ENCODE measurements at regions not wholly inside any gene's neighbourhood (a gene's known extent, or its start where the extent isn't known, plus 50 kb on each side); places are given as distances from the start of the nearest gene placed in this dataset.
"Not testable (repeated sequence)": the region's sequence is repeated elsewhere in the genome, so short reads cannot be mapped to it uniquely, and the experiment has no call there.

DNA sequence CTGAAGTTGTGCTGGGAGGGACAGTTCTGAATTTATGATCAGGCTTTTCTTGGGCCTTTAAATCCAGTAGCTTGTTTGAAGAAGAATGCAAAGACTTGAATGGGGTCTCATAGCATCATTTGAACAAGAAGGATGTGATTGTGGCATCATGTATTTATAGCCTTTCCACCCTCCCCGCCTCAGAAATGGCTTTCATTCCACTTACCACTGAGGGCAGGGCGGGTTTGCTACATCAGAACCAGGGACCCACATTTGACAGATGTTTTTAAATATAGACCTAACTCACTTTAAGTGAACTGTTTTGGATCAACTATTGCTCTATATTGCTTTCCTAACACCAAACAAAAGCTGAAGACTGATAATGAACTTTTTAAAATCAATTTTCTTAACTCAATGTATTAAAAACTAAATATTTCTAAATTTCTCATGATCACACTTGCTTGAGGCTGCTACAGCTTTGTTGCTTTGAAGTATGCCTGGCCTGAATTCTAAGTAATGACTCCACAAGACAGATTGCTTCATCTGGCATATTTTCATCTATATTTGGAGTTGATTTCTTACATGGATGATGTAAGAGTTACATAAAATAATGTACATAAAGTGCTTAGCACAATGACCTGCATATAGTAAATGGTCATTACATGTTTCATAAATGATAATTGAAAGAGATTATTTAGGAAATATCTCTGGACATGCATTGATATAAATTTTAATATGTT, 1552.9 kb upstream of the SLC39A10 start:
- DNase-seq (ENCODE audit: low read depth in 2 of 2) = no peak

DNA sequence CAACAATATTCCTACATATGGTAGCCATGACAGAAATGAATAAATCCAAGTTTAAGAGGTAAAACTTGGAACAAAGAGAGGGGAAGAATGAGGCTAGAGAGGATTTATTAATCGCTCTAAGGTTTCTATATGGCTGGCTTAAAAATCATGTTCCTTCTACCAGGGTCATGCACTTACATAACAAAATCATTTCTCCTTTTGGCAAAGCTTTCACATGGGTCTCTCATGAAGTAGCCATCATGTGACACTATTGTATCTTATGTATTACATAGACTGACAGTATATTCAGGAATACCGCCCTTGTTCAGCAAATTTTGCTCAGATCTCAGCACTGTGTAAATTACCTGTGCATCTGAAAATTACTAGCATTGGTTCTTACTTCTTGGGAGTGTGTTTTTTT, 1554.5 kb upstream of the SLC39A10 start:
- no peak for DNase-seq (ENCODE audit: low read depth in 2 of 2)

DNA sequence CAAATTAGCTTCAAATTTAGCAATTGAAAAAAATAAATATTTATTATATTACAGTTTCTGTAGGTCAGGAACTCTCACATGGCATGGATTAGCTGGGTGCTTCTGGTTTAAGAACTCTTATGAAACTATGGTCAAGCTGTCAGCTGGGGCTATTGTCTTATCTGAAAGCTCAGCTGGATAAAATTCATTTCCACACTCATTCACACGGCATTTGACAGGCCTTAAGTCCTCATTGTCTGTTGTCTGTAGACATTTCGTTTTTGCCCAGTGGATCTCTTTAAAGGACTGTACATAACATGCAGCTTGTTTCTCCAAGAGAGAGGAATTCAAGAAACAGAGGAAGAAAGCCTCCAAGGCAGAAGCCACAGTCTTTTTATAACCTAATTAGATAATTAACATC, 1556.8 kb upstream of the SLC39A10 start:
- DNase-seq (ENCODE audit: low read depth in 2 of 2) = no peak

DNA sequence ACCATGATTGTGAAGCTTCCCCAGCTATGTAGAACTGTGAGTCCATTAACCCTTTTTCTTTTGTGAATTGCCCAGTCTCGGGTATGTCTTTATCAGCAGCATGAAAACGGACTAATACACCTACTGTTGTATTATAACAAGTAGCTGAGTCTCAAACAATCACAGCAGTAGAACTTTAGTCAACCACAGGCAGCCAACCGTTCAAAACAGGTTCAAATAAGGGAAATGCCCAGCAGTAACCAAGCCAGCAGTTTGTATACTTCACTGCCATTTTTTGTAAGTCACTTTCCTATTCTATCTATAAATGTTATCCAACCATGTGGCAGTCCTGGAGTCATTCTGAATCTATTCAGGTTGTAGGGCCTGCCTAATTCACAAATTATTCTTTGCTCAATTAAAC, 1560.6 kb upstream of the SLC39A10 start:
- no peak for DNase-seq (ENCODE audit: low read depth in 2 of 2)

DNA sequence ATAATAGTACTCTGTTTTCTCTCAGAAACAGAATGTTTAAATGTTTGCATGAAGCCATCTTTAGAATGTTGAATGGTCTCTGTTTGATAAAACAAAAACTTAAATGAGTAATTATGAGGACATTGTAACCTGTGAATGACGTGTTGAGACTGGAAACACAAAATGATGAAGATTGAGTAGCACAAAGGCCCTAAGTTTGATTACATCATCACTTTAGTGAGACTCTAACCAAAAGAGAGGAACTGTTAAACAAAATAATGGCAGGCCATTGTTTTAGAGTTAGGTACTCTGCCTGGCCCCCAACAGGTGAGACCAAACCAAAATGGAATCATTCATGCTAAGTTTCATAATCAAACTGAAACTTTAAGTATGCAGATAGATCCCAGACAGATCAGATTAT, 1561.7 kb upstream of the SLC39A10 start:
- DNase-seq (ENCODE audit: low read depth in 2 of 2) = no peak

DNA sequence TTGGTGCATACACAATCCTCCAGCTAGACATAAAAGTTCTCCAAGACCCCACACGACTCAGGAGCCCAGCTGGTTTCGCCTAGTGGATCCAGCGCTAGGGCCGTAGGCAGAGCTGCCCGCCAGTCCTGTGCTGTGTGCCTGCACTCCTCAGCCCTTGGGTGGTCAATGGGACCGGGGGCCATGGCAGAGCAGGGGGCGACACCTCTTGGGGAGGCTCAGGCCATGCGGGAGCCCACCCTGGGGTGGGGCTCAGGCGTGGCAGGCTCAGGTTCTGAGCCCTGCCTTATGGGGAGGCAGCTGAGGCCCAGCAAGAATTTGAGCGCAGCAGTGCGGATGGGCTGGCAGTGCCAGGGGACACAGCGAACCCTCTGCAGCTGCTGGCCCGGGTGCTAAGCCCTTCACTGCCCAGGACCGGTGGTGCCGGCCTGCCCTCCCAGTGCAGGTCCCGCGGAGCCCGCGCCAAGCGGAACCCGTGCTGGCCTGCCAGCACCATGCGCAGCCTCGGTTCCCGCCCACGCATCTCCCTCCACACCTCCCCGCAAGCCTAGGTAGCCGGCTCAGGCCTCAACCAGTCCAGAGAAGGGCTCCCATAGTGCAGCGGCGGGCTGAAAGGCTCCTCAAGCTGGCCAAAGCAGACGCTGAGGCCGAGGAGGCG, 1566.6 kb upstream of the SLC39A10 start:
- no peak for DNase-seq (ENCODE audit: low read depth in 2 of 2)

DNA sequence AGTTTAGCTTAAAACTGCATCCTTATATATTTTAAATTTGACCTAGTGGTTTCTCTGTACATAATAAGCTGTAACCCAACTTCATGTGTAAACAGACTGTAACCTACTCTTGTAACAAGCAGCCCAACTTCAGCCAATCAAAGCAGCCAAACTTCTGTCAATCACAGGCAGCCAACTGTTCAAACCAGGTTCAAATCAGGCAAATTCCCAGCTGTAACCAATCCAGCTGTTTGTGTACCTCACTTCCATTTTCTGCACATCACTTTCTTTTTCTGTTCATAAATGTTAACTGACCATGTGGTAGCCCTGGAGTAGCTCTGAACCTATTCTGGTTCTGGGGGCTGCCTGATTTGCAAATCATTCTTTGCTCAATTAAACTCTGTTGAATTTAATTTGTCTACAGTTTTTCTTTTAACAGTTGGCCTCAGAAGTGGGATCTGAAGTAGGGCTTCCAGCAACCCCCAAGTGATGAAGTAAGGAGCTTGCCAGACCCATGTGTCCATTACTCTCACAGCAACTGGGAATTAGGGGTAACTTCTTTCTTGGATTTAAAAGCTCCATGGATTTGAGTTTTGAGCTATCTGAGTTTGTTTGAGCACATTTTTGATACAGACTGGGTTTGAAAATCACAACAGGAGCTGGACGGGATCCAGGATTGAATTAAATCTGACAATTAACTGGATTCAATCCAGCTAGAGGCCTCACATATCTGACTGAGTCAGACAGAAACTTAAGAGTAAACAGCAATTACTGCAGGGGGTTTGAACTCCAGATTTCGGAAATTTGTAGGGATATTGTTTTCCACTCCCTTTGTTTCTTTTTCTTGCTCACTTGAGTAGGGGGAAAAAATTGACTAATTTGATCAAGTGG, 1569.7 kb upstream of the SLC39A10 start:
- DNase-seq (ENCODE audit: low read depth in 2 of 2) = no peak

DNA sequence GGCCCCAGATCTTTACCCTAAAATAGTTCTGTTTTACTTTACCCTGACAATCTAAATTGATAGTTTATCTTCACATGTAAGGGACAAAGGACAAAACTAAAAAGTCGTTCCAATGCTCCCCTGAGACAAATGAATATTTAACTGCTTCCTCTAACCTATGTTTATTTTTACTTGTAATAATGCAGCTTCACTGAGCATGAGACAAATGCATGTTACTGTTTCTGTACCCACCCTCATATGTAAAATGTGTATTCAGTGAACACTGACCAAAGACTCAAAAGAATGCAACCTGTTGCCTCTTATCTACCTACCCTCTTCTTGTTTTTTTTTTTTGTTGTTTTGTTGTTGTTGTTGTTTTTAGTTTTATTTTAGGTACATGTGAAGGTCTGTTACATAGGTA, 1570.9 kb upstream of the SLC39A10 start:
- no peak for DNase-seq (ENCODE audit: low read depth in 2 of 2)

DNA sequence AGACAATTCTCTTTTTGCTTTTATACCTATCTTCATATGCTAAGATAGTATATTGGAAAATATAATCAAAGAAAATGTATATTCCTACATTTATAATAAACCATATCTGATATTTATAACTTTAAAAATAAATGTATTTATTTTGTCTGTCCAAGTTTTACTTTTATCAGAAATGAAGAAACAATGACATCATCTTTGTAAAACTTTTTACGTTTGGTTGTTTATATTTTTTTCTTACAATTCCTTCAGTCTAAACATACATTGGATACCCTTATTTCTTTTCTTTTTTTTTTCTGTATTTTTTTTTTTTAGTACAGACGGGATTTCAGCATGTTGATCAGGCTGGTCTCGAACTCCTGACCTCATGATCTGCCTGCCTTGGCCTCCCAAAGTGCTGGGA, 1577.0 kb upstream of the SLC39A10 start:
- DNase-seq (ENCODE audit: low read depth in 2 of 2) = no peak

DNA sequence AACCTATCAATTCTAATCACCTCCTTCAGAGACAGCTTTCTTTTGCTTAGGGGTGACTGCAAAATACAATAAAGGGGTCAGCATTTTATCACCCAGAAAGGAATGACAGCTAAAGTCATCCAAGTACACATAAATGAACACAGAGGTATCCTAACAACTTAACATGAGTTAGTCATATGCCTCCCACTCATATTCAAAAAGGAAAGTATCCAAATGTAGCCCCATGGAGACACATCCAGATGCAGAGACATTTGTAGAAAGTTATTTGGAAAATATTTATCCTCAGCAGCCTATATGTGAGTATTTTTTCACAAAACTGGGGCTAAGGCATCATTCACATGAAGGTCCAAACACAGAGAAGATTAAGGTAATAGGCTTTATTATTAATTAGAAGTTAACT, 1579.7 kb upstream of the SLC39A10 start:
- no peak for DNase-seq (ENCODE audit: low read depth in 2 of 2)

DNA sequence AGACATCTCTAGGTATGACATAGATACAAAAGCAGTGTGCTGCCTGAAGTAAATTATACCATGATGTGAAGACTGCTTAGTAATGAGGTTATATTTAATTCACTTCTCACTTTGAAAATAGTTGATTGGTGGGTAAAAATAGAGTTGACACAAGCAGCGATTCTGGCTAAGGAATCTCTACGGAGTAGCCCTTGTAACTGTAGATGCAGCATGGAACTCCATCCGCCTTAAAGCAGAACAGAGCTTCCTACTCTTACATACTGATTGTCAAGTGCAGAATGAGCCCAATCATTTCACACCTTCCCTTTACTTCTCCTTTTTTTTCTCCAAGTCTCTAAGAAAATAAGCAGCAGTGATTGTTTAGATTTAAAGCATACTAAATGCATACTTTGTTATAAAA, 1594.6 kb upstream of the SLC39A10 start:
- no peak for DNase-seq (ENCODE audit: low read depth in 2 of 2)

DNA sequence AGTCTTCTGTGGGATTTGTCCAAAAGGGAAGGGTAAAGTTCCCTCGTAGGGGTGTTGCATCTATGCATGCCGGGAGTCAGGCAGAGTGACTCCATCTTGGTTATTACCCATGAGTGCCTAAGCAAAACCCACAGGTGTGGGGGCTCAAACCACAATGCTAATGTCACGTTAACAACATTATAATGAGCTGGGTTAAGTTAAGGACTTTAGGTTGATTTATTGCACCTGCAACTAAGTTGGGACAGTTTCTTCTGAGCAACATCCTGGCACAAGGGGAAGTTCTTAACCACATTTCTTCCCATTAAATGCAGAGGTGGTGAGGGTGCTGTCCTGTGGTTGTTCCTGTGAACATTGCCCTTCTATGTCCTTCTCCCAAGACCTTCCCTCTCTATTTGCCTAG, 1596.8 kb upstream of the SLC39A10 start:
- no peak for DNase-seq (ENCODE audit: low read depth in 2 of 2)

DNA sequence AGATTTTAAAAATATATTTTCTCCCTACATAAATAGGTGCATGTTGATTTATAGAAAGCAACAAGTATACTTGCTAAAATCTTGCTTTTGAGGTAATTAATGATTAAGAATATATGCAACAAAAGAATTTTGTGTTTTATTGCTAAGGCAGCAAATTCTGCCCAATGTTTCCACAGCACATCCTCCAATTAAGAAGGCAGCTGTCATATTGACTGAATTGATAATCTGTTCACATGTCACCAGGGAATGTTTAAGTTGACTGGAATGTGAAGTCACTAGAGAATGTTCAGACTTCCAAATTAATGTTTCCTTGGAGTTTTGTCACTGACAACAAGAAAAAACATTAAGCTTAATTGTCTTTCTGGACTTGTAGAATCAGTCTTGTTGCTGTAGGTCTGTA, 1602.7 kb upstream of the SLC39A10 start:
- DNase-seq (ENCODE audit: low read depth in 2 of 2) = no peak

DNA sequence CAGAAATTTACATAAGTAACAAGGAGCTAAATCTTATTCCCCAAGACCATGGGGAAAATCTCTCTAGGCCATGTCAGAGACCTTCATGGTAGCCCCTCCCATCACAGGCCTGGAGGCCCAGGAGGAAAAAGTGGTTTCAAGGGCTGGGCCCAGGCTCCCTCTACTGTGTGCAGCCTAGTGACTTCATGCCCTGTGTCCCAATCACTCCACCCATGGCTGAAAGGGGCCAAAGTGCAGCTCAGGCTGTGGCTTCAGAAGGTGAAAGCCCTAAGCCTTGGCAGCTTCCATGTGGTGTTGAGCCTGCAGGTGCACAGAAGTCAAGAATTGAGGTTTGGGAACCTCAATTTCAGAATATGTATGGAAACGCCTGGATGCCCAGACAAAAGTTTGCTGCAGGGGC, 1612.7 kb upstream of the SLC39A10 start:
- DNase-seq (ENCODE audit: low read depth in 2 of 2) = no peak

DNA sequence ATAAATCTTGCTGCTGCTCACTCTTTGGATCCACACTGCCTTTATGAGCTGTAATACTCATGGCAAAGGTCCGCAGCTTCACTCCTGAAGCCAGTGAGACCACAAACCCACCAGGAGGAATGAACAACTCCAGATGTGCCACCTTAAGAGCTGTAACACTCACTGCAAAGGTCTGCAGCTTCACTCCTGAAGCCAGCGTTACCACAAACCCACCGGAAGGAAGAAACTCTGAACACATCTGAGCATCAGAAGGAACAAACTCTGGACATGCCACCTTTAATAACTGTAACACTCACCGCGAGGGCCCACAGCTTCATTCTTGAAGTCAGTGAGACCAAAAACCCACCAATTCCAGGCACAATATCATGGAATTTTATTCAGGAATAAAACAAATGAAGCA, 1635.9 kb upstream of the SLC39A10 start:
- not testable (repeated sequence) for DNase-seq (ENCODE audit: low read depth in 2 of 2)

DNA sequence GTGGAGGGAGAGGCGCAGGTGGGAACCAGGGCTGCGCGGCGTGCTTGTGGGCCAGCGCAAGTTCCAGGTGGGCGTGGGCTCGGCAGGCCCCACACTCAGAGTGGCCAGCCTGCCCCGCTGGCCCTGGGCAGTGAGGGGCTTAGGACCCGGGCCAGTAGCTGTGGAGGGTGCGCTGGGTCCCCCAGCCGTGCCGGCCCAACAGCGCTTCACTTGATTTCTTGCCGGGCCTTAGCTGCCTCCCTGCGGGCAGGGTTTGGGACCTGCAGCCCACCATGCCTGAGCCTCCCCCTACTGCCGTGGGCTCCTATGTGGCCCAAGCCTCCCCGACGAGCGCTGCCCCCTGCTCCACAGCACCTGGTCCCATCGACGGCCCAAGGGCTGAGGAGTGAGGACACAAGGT, 1636.9 kb upstream of the SLC39A10 start:
- DNase-seq (ENCODE audit: low read depth in 2 of 2) = no peak

DNA sequence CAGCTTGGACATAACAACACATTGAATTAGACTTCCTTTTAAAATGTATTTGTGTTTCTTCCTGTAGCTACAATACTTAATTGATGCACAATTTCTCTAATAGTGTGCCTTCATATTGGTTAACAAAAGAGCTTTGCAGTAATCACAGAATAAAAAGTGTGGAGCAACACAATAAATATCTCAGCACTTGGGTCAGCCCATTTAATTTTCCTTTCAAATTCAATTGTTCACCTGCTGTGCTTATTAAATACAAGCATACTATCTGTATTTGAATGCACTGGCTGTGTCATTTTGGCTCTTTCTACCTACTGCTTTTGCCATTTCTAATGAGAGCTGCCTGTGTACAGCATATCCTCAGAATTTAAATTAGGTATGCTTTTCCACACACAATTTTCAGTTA, 1641.3 kb upstream of the SLC39A10 start:
- DNase-seq (ENCODE audit: low read depth in 2 of 2) = no peak

DNA sequence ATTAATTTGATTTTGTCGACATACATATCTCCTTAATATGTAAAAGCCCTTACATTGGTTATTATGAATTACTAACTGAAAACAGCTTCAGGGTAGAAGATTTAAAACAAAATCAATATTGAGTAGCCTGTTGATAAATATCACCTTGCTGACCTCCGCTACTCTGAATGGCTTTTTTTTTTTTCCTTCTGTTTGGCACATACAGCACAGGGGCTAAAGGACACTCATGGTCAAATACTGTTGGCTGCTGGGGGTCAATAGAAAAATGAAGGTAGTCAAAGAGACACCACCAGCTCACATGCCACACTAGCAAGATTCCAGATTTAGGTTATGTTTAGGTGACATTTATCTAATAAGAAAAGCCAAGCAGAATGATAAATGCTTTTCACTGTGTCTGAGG, 1642.4 kb upstream of the SLC39A10 start:
- no peak for DNase-seq (ENCODE audit: low read depth in 2 of 2)

DNA sequence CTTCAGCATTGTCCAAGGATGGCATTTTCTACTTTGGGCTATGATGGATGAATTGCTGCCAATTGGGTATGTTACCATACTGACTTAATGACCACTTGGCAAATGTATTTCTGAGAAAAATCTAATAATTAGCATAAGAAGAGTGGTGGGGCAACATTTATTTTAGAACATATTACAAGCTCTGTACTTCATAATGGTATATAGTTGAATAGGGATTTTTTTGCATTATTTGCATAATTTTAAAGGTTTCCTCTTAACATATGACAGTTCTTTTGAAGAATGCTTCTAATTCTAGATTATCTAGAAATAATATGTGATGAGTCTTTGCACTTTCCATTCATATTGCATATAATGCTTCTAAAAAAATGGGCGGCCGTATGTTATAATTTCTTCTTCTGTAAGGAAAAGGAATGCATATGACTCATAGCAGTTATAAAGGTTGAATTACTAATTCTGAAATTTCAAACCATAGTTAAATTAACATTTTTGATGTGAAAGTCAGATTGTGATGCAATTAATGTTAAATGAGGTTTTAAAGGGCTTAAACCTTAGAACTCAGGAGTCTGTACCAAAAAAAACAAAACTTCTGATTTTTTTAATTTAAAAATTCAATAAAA, 1652.3 kb upstream of the SLC39A10 start:
- no peak for DNase-seq (ENCODE audit: low read depth in 2 of 2)

DNA sequence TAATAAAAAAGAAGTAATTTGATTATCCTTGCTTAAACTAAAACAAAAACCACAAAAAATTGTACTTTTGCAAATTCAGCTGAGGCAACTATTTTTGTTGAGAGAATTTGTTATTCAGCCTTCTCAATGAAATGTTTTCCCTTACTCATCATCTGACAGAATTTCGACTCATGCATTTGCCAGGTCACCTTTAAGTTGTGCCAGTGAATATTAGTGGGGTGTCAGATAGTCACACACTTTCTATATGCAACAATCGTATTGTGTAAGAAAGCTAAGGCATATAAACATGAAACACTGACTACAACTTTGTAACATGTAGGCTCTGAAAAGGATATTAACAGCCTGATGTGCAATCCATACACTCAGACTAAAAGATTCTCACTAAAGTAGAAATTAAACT, 1653.1 kb upstream of the SLC39A10 start:
- DNase-seq (ENCODE audit: low read depth in 2 of 2) = no peak

DNA sequence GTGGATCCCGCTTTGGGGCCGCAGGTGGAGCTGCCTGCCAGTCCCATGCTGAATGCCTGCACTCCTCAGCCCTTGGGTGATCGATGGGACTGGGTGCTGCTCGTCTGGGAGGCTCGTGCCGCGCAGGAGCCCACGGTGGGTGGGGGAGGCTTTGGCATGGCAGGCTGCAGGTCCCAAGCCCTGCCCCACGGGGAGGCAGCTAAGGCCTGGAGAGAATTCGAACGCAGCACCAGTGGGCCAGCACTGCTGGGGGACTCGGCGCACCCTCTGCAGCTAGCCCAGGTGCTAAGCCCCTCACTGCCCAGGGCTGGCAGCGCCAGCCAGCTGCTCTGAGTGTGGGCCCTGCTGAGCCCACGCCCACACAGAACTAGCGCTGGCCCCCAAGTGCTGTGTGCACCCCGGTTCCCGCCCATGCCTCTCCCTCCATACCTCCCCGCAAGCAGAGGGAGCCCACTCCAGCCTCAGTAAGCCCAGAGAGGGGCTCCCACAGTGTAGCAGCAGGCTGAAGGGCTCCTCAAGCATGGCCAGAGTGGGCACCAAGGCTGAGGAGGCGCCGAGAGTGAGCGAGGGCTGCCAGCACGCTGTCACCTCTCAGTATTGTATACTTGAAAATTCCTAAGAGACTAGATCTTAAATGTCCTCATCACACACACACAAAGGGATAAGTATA, 1654.2 kb upstream of the SLC39A10 start:
- DNase-seq (ENCODE audit: low read depth in 2 of 2) = no peak

DNA sequence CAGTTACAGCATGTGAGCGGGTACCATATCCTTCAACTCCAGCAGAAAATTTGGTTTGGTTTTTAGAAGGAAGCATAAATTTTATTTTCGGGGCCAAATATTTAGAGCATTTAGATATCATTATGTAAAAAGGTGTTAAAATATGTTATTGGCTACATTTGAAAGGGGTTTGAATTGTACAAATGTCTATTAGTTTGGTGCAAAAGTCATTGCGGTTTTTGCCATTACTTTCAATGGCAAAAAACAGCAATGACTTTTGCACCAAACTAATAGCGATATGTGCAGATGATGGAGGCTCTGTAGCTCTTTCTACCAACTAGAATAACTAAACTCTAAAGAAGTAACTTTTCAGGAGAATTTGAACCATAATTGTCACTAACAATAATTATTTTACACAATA, 1666.2 kb upstream of the SLC39A10 start:
- DNase-seq (ENCODE audit: low read depth in 2 of 2) = no peak
